ENCODE measurements at regions not wholly inside any gene's neighbourhood (a gene's known extent, or its start where the extent isn't known, plus 50 kb on each side); places are given as distances from the start of the nearest gene placed in this dataset.

- TF ChIP-seq CTCF (IDR thresholded peaks at IDR 0.05): no peak
- TF ChIP-seq POLR2A (IDR thresholded peaks at IDR 0.05): no peak
These were observed 200.1 kb upstream of the KBTBD8 start for GRCh38 chr3:66797889-66798560.
